ENCODE measurements at regions not wholly inside any gene's neighbourhood (a gene's known extent, or its start where the extent isn't known, plus 50 kb on each side); places are given as distances from the start of the nearest gene placed in this dataset.
A peak's percentile ranks its signal among the peaks of the same experiment; 100 is the strongest.

DNA sequence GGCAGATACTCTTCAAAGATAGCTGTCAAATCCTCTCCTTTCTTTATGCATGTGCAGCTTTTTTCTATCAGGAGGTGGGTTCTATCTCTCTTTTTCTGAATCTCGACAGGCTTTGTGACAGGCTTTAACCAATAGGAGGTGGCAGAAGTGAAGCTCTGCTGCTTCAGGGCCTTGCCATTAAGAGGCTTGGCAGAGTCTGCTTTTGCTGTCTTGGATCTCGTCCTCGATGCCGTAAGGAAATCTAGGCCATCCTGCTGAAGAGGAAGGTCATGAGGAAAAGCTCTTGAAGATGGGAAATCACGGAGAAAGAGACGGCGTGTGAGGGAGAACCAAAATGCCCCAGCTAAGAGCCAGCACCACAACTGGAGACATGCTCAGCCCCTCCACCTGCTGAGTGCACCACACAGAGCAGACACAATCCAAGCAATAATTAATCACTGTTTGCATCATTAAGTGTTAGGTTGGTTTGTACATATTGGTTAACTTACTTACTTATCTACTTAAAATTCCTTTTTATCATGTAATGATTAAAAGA lies 92.2 kb downstream of the DDIT4L start:
- H3K27ac Mint-ChIP-seq: no peak overlapping the region

DNA sequence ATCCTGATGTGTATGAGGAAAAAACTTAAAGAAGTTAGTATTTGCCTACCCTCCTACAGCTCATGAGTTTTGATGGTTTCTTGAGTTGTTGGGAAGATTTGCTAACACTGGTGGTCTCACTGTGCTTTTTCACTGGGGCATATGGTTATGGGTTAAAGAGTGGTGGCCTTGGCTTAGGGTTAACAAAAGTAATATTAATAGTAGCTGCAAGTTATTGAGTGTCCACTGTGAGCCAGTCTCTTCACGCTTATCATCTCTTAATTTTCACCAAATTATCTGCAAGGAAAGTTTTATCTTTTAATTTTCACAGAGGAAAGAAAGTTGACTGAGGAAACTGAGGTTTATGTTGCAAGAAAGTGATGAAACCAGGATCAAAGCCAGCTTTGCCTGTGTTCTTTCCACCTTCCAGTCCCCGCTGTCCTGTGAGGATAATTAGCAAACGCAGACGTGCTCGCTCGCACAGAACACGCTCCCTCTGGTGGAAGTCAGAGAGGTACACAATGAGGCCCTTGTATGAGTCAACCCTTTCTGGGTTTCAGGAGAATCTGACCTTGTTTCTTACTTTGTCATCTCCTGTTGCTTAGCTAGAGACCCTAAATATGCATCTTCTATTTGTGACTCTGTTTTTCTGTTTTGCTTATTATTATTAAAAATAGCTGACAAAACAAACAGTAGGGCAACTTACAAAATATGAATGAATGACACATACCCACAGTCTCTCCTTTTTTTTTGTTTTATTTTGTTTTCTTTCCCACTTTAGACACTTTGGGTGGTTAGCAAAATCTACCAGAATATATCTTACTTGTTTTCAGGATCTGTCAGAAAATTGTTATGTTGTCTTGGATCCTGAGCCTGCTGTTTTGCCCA lies 94.3 kb downstream of the DDIT4L start:
- peak; percentile 44 for DNase-seq
- Mint-ChIP-seq H3K9me3 (no peaks in the 10 kb centered on the region), H3K27ac (peak overlapping the region; percentile 81), H3K4me1 (peaks cover 52% of the 10 kb centered on the region), H3K27me3 (no peaks in the 10 kb centered on the region), H3K4me3 (peak overlapping the region; percentile 4), H3K36me3 (peaks cover 2% of the 10 kb centered on the region)

More for the DNA sequence above, 92.2 kb downstream of the DDIT4L start:
- Mint-ChIP-seq H3K27me3 (no peaks in the 10 kb centered on the region), H3K4me1 (peaks cover 54% of the 10 kb centered on the region), H3K36me3 (peaks cover 2% of the 10 kb centered on the region), H3K4me3 (no peak overlapping the region), H3K9me3 (no peaks in the 10 kb centered on the region)
- DNase-seq: no peak

DNA sequence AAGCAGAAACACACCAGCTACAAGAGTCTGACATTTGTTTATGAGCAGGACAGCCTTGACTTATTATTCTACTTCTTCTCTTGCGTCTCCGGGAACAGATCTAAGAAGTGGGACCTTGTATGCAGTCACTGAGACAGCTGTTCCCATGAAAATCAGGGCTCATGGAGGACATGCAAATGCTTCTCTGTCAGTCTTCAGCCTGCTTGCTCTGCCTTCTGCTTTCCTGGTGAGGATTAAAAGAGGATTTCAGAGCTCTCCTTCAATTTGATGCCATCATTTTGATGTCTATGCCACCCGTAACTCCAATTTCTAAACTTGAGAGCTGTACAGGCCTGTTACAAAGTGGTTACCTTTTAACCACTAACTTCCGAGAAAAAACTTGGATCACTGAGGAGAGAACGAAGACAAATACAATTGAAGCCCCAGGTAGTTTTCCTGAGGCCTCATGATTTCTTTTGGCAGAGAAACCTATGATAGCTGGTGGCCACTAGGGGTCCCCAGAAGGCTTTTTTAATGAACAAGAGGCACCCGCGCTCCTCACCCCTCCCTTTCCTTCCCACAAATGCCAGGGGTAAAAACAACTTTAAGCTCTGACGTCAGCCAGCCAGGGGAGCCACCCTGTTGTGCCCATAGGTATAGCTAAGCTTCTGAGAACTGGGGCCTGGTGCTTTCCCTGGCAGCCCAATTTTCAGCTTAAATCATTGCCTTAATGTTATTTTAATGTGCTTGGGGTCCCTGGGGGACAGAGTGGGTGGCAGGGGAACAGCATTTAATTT lies 97.0 kb downstream of the DDIT4L start:
- Mint-ChIP-seq H3K27ac (peak overlapping the region; percentile 89), H3K4me1 (peaks cover 36% of the 10 kb centered on the region), H3K4me3 (no peak overlapping the region), H3K9me3 (no peaks in the 10 kb centered on the region), H3K27me3 (no peaks in the 10 kb centered on the region), H3K36me3 (no peaks in the 10 kb centered on the region)
- peak; percentile 81 for DNase-seq

DNA sequence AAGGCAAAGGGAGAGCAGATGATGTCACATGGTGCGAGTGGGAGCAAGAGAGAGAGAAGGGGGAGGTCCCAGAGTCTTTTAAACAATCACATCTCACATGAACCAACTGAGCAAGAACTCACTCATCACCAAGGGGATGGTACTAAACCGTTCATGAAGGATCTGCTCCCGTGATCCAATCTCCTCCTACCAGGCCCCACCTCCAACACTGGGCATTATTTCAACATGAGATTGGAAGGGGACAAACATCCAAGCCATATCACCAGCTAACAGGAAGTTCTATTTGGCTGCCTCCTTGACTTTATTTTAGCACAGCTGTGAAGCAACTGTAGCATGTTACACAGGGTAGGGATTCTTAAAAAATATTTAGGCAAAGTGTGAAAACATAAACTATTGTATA lies 102.5 kb downstream of the DDIT4L start:
- Mint-ChIP-seq H3K27me3 (no peaks in the 10 kb centered on the region), H3K4me3 (no peak overlapping the region), H3K9me3 (peaks cover 2% of the 10 kb centered on the region), H3K4me1 (peaks cover 6% of the 10 kb centered on the region), H3K36me3 (no peaks in the 10 kb centered on the region), H3K27ac (no peak overlapping the region)
- DNase-seq: no peak

DNA sequence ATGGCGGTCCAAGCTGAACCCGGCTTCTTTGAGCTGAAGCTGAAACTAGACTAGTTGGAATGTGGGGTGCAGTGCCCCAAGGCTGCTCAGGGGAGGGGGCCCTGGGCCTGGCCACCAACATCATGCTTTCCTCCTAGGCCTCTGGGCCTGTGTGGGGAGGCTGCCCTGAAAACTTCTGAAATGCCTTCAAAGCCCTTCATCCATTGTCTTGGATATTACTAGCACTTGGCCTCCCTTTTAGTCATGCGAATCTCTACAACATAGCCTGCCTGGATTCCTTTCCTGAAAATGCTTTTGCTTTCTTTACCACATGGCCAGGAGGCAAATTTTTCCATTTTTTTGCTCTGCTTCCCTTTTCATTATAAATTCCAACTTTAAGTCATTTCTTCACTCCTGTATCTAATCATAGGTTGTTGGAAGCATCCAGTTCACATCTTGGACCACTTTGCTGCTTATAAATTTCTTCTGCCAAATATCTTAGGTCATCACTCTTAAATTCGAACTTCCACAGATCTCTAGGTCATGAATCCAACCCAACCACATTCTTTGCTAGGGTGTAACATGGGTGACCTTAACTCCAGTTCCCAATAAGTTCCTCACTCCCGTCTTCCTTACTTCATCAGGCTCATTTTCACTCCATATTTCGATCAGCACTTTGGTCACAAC lies 103.4 kb downstream of the DDIT4L start:
- H3K4me1 Mint-ChIP-seq: peaks cover 10% of the 10 kb centered on the region
- H3K27ac Mint-ChIP-seq: no peak overlapping the region
- no peak for DNase-seq
- H3K27me3 Mint-ChIP-seq: no peaks in the 10 kb centered on the region
- no peaks in the 10 kb centered on the region for H3K36me3 Mint-ChIP-seq
- H3K4me3 Mint-ChIP-seq: no peak overlapping the region
- H3K9me3 Mint-ChIP-seq: peaks cover 2% of the 10 kb centered on the region

DNA sequence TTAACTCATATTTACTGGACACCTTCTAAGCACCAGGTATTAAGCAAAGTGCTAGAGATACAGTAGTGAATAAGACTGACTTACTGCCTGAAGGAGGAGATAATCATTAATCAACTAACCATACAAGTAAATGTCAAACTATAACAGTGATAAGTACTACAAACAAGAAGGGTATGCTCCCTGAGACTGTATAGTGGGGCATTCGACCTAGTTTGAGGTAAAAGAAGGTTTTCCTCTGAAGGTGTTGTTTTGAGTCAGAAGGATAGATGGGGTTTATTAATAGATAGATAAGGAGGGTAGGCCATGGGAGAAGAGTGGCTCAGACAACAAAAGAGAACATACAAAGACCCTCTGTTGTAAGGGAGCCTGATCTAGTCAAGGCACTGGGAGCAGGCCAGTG lies 105.4 kb downstream of the DDIT4L start:
- no peak for DNase-seq
- peaks cover 15% of the 10 kb centered on the region for H3K4me1 Mint-ChIP-seq
- H3K9me3 Mint-ChIP-seq: peaks cover 2% of the 10 kb centered on the region
- no peaks in the 10 kb centered on the region for H3K27me3 Mint-ChIP-seq
- H3K4me3 Mint-ChIP-seq: no peak overlapping the region
- no peak overlapping the region for H3K27ac Mint-ChIP-seq
- no peaks in the 10 kb centered on the region for H3K36me3 Mint-ChIP-seq

DNA sequence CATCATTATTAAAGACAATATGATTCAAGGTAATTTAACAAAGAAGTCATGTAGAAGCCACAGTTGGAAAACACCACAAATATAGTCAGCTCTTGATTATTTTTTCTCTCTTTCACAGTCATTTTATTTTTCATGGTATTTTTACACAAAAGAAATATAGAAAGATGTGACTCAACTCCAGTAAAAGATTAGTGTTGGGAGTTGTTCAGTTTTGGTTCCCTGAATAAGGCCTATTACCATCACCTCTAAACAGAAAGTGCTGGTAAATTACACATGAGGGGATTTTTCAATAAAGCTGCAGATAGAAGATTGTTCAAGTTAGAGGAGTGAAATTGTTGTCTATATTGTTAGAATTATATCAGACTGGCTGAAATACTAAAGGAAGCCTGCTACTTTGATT lies 107.0 kb downstream of the DDIT4L start:
- no peaks in the 10 kb centered on the region for H3K27me3 Mint-ChIP-seq
- H3K9me3 Mint-ChIP-seq: peaks cover 3% of the 10 kb centered on the region
- peaks cover 26% of the 10 kb centered on the region for H3K4me1 Mint-ChIP-seq
- no peak overlapping the region for H3K4me3 Mint-ChIP-seq
- DNase-seq: no peak
- peak overlapping the region; percentile 30 for H3K27ac Mint-ChIP-seq
- no peaks in the 10 kb centered on the region for H3K36me3 Mint-ChIP-seq

DNA sequence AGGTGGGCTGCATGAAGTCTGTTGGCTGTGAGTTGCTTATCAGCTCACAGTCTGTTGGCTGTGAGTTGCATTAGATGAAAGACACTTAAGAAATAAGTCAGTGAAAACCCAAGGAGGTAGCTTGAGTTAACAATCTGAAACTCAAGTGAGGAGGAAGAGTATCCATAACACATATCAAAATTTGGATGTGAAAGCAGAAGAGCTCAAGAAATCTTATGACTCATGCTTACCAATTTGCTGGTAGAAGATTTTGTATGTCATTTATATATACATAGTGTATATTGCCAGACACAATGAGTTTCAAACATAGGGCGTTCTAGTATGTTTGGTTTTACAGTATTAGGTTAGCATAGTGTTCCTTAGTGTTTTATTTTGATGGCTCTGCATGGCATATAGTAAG lies 107.4 kb downstream of the DDIT4L start:
- H3K27me3 Mint-ChIP-seq: no peaks in the 10 kb centered on the region
- H3K4me3 Mint-ChIP-seq: no peak overlapping the region
- peaks cover 26% of the 10 kb centered on the region for H3K4me1 Mint-ChIP-seq
- no peak overlapping the region for H3K27ac Mint-ChIP-seq
- no peak for DNase-seq
- H3K9me3 Mint-ChIP-seq: peaks cover 3% of the 10 kb centered on the region
- no peaks in the 10 kb centered on the region for H3K36me3 Mint-ChIP-seq

DNA sequence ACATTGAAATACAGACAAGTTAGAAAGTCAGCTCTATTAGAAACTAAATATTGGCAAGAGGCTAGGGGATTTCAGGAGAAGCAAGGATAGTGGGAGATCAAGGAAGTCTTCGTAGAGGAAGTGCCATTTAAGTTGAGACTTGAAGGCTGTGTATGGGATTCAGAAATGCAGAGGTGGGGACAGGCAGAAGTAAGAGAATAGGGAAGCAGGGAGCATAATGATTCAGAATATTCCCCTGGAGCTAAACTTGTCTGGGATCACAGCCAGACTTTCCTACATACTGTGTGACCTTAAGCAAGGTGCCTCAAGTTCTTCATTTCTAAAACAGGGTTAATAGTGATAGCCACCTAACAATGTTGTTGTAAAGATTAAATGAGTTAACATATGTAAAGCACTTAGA lies 108.8 kb downstream of the DDIT4L start:
- peaks cover 28% of the 10 kb centered on the region for H3K4me1 Mint-ChIP-seq
- no peak overlapping the region for H3K27ac Mint-ChIP-seq
- no peak overlapping the region for H3K4me3 Mint-ChIP-seq
- H3K9me3 Mint-ChIP-seq: peaks cover 3% of the 10 kb centered on the region
- no peak for DNase-seq
- peaks cover 2% of the 10 kb centered on the region for H3K36me3 Mint-ChIP-seq
- H3K27me3 Mint-ChIP-seq: peaks cover 3% of the 10 kb centered on the region

DNA sequence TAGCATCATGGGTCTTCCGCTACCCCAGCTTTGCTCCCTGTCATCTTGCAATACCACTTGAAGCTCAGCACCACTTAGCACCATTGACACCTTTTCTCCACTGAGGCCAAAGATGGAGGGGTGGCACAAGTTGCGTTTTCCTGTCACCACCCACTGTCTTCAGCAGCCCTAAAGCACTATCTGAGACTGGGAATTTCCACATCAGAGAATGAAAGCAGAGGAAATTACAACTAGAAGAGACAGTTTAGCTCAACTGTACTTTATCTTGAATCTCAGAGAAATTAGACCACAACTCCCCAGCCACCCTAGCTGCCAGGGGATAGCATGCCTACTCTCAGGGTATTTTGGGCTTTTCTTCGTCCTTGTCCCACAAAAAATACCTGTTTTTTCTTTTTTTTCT lies 111.0 kb downstream of the DDIT4L start:
- DNase-seq: peak; percentile 7
- peaks cover 28% of the 10 kb centered on the region for H3K4me1 Mint-ChIP-seq
- H3K4me3 Mint-ChIP-seq: no peak overlapping the region
- peaks cover 2% of the 10 kb centered on the region for H3K36me3 Mint-ChIP-seq
- peak overlapping the region; percentile 82 for H3K27ac Mint-ChIP-seq
- H3K9me3 Mint-ChIP-seq: peaks cover 1% of the 10 kb centered on the region
- peaks cover 9% of the 10 kb centered on the region for H3K27me3 Mint-ChIP-seq

DNA sequence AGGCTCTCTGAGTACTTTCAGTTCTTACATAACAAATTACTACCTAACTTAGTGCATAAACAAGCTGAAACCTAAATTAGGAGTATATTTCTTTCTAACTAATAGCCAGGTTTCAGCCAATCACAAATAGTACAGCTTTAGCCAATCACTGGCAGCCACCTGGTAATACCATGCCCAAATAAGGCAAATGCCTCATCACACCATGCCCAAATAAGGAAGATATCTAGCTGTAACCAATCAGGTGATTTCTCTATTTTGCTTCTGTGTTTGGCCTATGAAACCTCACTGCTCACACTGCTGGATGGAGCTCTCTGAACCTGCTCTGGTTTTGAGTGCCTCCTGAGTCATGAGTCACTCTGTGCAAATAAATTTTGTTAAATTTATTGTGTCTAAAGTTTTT lies 113.5 kb downstream of the DDIT4L start:
- Mint-ChIP-seq H3K4me3 (no peak overlapping the region), H3K36me3 (peaks cover 2% of the 10 kb centered on the region), H3K27me3 (peaks cover 9% of the 10 kb centered on the region), H3K4me1 (peaks cover 19% of the 10 kb centered on the region), H3K9me3 (peaks cover 1% of the 10 kb centered on the region), H3K27ac (no peak overlapping the region)
- DNase-seq: no peak

DNA sequence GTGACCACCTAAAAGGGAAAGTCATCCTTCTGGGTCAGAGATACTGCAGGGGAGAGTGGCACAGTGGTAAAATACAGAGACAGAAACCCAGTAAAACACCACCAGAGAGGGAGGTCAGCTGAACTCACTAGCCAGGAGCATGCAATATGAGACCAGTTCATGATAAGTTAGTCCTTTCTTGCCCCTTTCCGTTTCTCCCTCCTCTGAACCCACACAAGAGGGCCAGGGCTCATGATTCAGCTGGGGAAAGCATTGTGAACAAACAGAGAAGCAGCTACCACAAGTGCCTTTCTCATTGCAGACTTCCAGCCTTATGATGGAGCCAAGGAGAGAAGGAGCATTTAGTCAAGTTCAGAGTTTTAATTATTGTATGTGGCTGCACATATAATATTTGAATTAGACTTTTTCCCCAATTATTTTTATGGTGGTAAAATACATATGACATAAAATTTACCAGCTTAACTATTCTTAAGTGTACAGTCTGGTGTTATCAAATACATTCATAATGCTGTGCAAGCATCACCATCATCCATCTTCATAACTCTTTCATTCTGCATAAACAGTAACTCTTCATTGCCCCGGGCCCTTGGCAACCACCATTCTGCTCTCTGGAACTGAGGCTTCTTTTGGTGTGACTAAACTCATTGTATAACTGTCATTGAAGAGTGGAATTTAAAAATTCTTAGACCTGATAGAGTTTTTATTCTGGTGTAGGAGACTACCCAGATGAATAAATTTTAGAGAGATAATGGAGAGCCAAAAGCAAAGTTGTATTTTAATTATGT lies 114.6 kb downstream of the DDIT4L start:
- no peak overlapping the region for H3K27ac Mint-ChIP-seq
- H3K36me3 Mint-ChIP-seq: peaks cover 2% of the 10 kb centered on the region

DNA sequence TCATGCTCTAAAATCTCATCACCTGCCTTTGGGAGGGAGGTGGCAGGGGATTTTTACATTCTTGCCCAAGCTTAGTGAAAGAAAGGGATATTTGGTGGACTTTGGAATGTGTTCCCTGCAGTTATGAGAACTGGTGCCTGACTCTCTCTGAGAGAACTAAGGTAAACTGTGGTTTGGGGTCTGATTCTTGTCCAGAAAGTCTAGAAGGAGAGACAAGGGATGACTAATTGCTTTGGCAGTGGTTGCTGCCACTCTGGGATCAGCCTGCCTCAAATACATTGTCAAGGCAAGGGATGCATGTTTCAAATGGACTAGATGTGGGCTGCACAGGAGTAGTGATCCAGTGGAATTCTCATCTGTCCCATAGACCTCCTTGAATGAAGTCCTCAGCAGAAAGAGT lies 115.2 kb downstream of the DDIT4L start:
- DNase-seq: no peak
- H3K4me1 Mint-ChIP-seq: peaks cover 15% of the 10 kb centered on the region
- H3K27me3 Mint-ChIP-seq: peaks cover 9% of the 10 kb centered on the region
- H3K27ac Mint-ChIP-seq: no peak overlapping the region
- no peak overlapping the region for H3K4me3 Mint-ChIP-seq
- peaks cover 2% of the 10 kb centered on the region for H3K36me3 Mint-ChIP-seq
- peaks cover 1% of the 10 kb centered on the region for H3K9me3 Mint-ChIP-seq

More for the DNA sequence above, 114.6 kb downstream of the DDIT4L start:
- H3K4me1 Mint-ChIP-seq: peaks cover 19% of the 10 kb centered on the region
- H3K27me3 Mint-ChIP-seq: peaks cover 9% of the 10 kb centered on the region
- H3K4me3 Mint-ChIP-seq: no peak overlapping the region
- DNase-seq: no peak
- peaks cover 1% of the 10 kb centered on the region for H3K9me3 Mint-ChIP-seq

DNA sequence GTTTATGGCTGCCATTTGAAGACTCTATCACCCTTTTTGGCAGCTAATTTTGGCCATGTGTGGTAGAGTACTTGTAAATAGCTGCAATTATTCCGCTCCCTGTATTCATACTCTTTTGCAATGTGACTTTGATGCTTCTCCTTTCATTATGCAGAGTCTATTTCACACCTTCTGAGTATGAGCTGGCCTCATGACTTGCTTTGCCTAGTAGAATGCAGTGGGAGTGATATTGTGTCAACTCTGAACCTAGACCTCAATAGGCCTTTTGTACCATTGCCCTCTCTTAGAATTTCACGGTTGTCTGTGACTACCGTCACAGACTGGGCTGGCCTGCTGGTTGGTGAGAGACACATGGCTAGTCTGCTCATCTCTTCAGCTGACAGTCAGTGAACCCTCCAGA lies 118.8 kb downstream of the DDIT4L start:
- no peak overlapping the region for H3K27ac Mint-ChIP-seq
- no peaks in the 10 kb centered on the region for H3K4me1 Mint-ChIP-seq
- H3K36me3 Mint-ChIP-seq: no peaks in the 10 kb centered on the region
- DNase-seq: no peak
- H3K27me3 Mint-ChIP-seq: peaks cover 23% of the 10 kb centered on the region
- no peak overlapping the region for H3K4me3 Mint-ChIP-seq
- H3K9me3 Mint-ChIP-seq: no peaks in the 10 kb centered on the region
